ENCODE measurements at regions not wholly inside any gene's neighbourhood (a gene's known extent, or its start where the extent isn't known, plus 50 kb on each side); places are given as distances from the start of the nearest gene placed in this dataset.

- WGBS, 2 donors, result 46 to 77% methylated on average over 17 of the region's 17 CpGs
- DNase-seq (ENCODE audit: low spot score in 2 of 2), result no peak
- intact Hi-C loops (cut with DNase I; ENCODE audit: low total_unique reads), result loop anchor here (5.0 kb wide), 1 partner anchor 161 kb away; no protein-coding TSS in a partner anchor
- H3K4me3 ChIP-seq (ENCODE audit: low read depth, poor library complexity, severe bottlenecking), result no peak overlapping the region
- no peak for TF ChIP-seq CTCF (IDR thresholded peaks at IDR 0.05)
- no peak for TF ChIP-seq POLR2A (IDR thresholded peaks at IDR 0.05)
Observed at GRCh38 chrX:40173143-40174000, 75.6 kb upstream of the BCOR start.

- no peak for DNase-seq (ENCODE audit: low spot score in 2 of 2)
- no peak for TF ChIP-seq CTCF (IDR thresholded peaks at IDR 0.05)
- no peak for TF ChIP-seq POLR2A (IDR thresholded peaks at IDR 0.05)
- H3K4me3 ChIP-seq (ENCODE audit: low read depth, poor library complexity, severe bottlenecking), result no peak overlapping the region
- WGBS, 2 donors, result 10 to 67% methylated on average over 4 to 59 of the region's 60 CpGs
- intact Hi-C loops (cut with DNase I; ENCODE audit: low total_unique reads), result loop anchor here (5.0 kb wide), 1 partner anchor 160 kb away; no protein-coding TSS in a partner anchor
Observed at GRCh38 chrX:40172401-40173142, 74.8 kb upstream of the BCOR start.

GRCh38 chrX:40171513-40172400 is 74.0 kb upstream of the BCOR start:
- 1 to 5% methylated on average over 25 to 47 of the region's 73 CpGs for WGBS, 2 donors
- intact Hi-C loops (cut with DNase I; ENCODE audit: low total_unique reads), result loop anchor here (5.0 kb wide), 1 partner anchor 159 kb away; no protein-coding TSS in a partner anchor

GRCh38 chrX:40170830-40171512 is 73.2 kb upstream of the BCOR start:
- no peak overlapping the region for H3K4me3 ChIP-seq (ENCODE audit: low read depth, poor library complexity, severe bottlenecking)
- intact Hi-C loops (cut with DNase I; ENCODE audit: low total_unique reads), result loop anchor here (5.0 kb wide), 1 partner anchor 159 kb away; no protein-coding TSS in a partner anchor
- no peak for DNase-seq (ENCODE audit: low spot score in 2 of 2)
- WGBS, 2 donors, result 10 to 22% methylated on average over 14 to 17 of the region's 17 CpGs
- no peak for TF ChIP-seq POLR2A (IDR thresholded peaks at IDR 0.05)
- no peak for TF ChIP-seq CTCF (IDR thresholded peaks at IDR 0.05)

More at GRCh38 chrX:40171513-40172400, 74.0 kb upstream of the BCOR start:
- TF ChIP-seq CTCF (IDR thresholded peaks at IDR 0.05), result no peak
- peak in 1 of 2 donors; percentile 5 for TF ChIP-seq POLR2A (IDR thresholded peaks at IDR 0.05)
- peak overlapping the region; percentile 9 for H3K4me3 ChIP-seq (ENCODE audit: low read depth, poor library complexity, severe bottlenecking)
- peak in 1 of 2 donors; percentile 92 for DNase-seq (ENCODE audit: low spot score in 2 of 2)
